ENCODE measurements at regions not wholly inside any gene's neighbourhood (a gene's known extent, or its start where the extent isn't known, plus 50 kb on each side); places are given as distances from the start of the nearest gene placed in this dataset.

DNA sequence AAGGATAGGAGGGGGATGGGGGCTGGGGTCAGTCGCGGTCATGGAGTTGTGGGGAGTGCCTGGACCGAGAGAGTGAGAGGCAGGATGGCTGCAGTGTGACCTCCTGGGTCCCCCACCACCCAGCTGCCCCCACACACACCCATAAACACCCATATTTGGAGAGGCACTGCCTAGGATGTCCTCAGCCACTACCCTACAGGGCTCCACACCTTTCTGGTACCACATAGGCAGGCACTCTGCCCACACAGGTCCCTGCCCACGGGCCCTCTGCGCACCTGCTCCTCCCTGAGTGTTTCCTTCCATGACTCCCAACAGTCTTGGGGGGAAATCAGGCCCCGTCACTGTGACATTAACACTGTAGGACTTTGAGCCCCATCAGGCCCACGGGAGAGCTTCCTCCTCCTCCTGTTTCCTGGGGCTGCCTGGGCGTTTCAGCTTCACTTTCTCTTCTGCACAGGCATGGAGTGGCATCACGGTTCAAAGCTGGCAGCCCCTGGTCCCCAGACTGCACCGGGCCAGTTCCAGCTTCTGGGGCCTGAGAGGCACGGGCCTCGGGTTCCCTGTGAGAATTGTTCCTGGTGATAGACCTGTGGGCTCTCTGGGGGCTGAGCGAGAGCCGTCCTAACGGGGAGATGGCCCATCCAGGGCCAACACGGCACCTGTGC lies 207.0 kb upstream of the C14orf180 start:
- TF ChIP-seq, protein P1, sequence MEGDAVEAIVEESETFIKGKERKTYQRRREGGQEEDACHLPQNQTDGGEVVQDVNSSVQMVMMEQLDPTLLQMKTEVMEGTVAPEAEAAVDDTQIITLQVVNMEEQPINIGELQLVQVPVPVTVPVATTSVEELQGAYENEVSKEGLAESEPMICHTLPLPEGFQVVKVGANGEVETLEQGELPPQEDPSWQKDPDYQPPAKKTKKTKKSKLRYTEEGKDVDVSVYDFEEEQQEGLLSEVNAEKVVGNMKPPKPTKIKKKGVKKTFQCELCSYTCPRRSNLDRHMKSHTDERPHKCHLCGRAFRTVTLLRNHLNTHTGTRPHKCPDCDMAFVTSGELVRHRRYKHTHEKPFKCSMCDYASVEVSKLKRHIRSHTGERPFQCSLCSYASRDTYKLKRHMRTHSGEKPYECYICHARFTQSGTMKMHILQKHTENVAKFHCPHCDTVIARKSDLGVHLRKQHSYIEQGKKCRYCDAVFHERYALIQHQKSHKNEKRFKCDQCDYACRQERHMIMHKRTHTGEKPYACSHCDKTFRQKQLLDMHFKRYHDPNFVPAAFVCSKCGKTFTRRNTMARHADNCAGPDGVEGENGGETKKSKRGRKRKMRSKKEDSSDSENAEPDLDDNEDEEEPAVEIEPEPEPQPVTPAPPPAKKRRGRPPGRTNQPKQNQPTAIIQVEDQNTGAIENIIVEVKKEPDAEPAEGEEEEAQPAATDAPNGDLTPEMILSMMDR (conservative IDR thresholded peaks at IDR 0.05; ENCODE audit: low read depth, low read length), result no peak
- no peak for TF ChIP-seq EZH2 (IDR thresholded peaks at IDR 0.05; ENCODE audit: borderline replicate concordance, low read depth, low read length, poor library complexity, severe bottlenecking)
